ENCODE measurements at regions not wholly inside any gene's neighbourhood (a gene's known extent, or its start where the extent isn't known, plus 50 kb on each side); places are given as distances from the start of the nearest gene placed in this dataset.

DNA sequence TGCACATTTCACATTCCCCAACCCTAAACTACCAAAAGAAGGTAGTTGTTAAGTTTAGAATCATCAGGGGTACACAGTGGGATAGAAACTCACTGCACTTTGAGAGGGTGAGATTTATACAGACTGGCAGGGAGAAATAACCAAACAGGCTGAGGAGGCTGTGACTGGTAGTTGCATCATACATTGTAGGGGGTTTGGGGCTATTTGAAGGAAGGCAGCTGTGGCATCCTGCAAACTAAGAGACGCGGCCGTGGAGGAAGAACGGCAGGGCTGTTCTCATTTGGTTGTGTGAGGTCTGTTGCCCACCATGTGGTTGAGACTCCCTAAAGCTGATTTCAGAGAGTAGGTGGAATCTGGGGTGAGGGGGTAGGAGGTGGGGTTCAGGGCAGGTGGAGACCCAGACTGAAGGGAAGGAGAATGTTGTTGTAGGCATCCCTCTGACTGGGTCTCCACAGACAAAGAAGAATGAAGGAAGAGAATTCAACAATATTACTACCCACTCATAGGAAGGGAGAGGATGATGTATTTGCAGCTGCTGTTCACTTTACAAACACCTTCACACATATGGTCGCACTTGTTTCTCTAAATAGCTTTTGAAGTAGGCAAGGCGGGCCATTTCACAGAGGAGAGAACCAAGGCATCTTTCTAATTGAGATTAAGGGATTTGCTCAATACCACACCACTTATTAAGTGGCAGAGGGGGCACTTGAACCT, 170.9 kb upstream of the SIX2 start:
- Mint-ChIP-seq H3K4me3 (no peak overlapping the region), H3K27ac (ENCODE audit: unreplicated experiment) (no peak overlapping the region), H3K4me1 (no peaks in the 10 kb centered on the region), H3K27me3 (ENCODE audit: low read depth) (peaks cover 32% of the 10 kb centered on the region), H3K9me3 (peaks cover 4% of the 10 kb centered on the region), H3K36me3 (ENCODE audit: low read depth) (no peaks in the 10 kb centered on the region)
- no peak for DNase-seq (ENCODE audit: low read depth, low spot score)
- TF ChIP-seq, protein P1, sequence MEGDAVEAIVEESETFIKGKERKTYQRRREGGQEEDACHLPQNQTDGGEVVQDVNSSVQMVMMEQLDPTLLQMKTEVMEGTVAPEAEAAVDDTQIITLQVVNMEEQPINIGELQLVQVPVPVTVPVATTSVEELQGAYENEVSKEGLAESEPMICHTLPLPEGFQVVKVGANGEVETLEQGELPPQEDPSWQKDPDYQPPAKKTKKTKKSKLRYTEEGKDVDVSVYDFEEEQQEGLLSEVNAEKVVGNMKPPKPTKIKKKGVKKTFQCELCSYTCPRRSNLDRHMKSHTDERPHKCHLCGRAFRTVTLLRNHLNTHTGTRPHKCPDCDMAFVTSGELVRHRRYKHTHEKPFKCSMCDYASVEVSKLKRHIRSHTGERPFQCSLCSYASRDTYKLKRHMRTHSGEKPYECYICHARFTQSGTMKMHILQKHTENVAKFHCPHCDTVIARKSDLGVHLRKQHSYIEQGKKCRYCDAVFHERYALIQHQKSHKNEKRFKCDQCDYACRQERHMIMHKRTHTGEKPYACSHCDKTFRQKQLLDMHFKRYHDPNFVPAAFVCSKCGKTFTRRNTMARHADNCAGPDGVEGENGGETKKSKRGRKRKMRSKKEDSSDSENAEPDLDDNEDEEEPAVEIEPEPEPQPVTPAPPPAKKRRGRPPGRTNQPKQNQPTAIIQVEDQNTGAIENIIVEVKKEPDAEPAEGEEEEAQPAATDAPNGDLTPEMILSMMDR (conservative IDR thresholded peaks at IDR 0.05) = no peak

DNA sequence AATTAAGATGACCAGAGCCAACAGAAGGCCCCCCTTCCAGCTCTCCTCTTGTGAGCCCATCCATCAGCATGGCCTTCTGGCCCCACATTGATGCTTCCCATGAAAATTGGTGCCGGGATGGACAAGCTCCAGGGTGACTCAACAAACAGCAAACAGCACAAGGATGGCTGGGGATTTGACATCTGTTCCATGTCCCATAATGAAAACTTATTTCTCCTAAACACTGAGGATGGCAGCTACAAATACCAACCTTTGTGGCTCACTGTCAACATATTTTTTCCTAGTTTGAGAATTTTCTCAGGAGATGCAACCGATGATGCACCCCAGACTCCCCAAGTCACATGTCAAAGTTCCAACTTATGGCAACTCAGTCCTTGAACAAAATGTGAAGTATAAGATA, 169.6 kb upstream of the SIX2 start:
- TF ChIP-seq, protein P1 (conservative IDR thresholded peaks at IDR 0.05) = no peak
- no peak overlapping the region for H3K4me3 Mint-ChIP-seq
- no peak overlapping the region for H3K27ac Mint-ChIP-seq (ENCODE audit: unreplicated experiment)
- H3K9me3 Mint-ChIP-seq = peaks cover 4% of the 10 kb centered on the region
- no peaks in the 10 kb centered on the region for H3K36me3 Mint-ChIP-seq (ENCODE audit: low read depth)
- H3K4me1 Mint-ChIP-seq = no peaks in the 10 kb centered on the region
- DNase-seq (ENCODE audit: low read depth, low spot score) = no peak
- H3K27me3 Mint-ChIP-seq (ENCODE audit: low read depth) = peaks cover 38% of the 10 kb centered on the region

DNA sequence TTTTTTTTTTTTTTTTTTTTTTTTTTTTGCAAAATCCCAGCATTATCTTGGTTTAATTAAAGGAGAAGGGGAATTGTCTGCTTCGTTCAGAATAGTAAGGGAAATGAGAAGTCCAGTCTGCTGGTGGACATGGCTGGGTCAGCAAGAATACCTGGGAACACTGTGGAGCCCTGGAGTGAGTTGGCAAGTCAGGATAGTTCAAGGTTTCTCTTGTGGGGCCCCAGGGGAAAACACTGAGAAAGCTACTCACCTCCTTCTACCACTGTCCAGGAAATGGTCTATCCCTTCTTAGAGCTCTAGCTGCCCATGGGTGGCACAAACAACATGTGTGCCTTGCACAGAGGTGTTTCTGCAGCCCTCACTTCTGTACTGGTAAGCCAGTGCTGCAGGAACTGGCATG, 169.1 kb upstream of the SIX2 start:
- no peak overlapping the region for H3K4me3 Mint-ChIP-seq
- H3K27ac Mint-ChIP-seq (ENCODE audit: unreplicated experiment) = no peak overlapping the region
- no peak for DNase-seq (ENCODE audit: low read depth, low spot score)
- peaks cover 43% of the 10 kb centered on the region for H3K27me3 Mint-ChIP-seq (ENCODE audit: low read depth)
- H3K4me1 Mint-ChIP-seq = no peaks in the 10 kb centered on the region
- TF ChIP-seq, protein P1 (conservative IDR thresholded peaks at IDR 0.05) = no peak
- no peaks in the 10 kb centered on the region for H3K36me3 Mint-ChIP-seq (ENCODE audit: low read depth)
- H3K9me3 Mint-ChIP-seq = peaks cover 4% of the 10 kb centered on the region

DNA sequence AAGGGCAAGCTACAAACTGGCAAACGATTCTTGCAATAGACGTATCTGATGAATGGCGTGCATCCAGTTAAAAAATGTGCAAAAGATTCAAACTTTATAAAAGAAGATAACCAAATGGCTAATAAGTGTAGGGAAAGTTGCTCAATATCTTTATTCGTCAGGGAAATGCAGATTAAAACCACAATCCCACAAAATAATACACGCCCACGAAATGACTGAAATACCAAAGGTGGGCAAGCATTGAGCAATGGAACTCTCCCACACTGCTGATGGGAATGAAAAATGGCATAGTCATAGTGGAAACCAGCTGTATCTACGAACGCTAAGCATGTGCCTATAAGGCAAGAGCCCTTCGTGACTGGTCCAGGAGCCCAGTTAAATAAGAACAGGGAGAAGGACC, 168.6 kb upstream of the SIX2 start:
- H3K27ac Mint-ChIP-seq (ENCODE audit: unreplicated experiment) = no peak overlapping the region
- H3K9me3 Mint-ChIP-seq = peaks cover 4% of the 10 kb centered on the region
- no peaks in the 10 kb centered on the region for H3K4me1 Mint-ChIP-seq
- H3K4me3 Mint-ChIP-seq = no peak overlapping the region
- TF ChIP-seq, protein P1 (conservative IDR thresholded peaks at IDR 0.05) = no peak
- no peaks in the 10 kb centered on the region for H3K36me3 Mint-ChIP-seq (ENCODE audit: low read depth)
- H3K27me3 Mint-ChIP-seq (ENCODE audit: low read depth) = peaks cover 48% of the 10 kb centered on the region
- no peak for DNase-seq (ENCODE audit: low read depth, low spot score)

DNA sequence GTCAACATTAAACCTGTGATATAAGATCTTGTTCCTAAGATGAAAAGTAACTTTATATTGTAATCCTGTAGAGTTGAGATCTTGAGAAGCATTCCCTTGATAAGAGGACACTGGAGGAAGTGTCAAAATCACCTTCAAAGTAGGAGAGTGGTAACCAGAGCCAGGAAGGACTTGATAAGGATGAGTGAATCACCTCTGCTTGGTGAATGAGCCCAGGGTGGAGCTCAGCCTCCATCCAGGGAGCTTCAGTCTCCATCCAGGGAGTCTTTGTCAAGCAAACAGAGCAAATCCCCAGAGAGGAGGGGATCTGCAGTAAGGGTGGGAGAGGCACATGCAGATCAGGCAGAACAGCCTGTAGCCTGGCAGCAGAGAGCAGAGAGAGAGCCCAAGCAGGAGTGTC, 167.1 kb upstream of the SIX2 start:
- TF ChIP-seq, protein P1 (conservative IDR thresholded peaks at IDR 0.05) = no peak
- H3K4me1 Mint-ChIP-seq = no peaks in the 10 kb centered on the region
- H3K36me3 Mint-ChIP-seq (ENCODE audit: low read depth) = no peaks in the 10 kb centered on the region
- H3K27me3 Mint-ChIP-seq (ENCODE audit: low read depth) = peaks cover 58% of the 10 kb centered on the region
- DNase-seq (ENCODE audit: low read depth, low spot score) = no peak
- peaks cover 4% of the 10 kb centered on the region for H3K9me3 Mint-ChIP-seq
- H3K4me3 Mint-ChIP-seq = no peak overlapping the region
- no peak overlapping the region for H3K27ac Mint-ChIP-seq (ENCODE audit: unreplicated experiment)

Measured in neural crest cell (in vitro differentiated cells).